GM20000 (cell line): ENCODE measurements at regions not wholly inside any gene's neighbourhood (a gene's known extent, or its start where the extent isn't known, plus 50 kb on each side); places are given as distances from the start of the nearest gene placed in this dataset.

Source experiments
- DNase-seq: peaks from one replicate; pipeline ENCODE4 v3.0.0; 2012; ENCODE audit warnings: low spot score
- CTCF ChIP-seq: IDR thresholded peaks from 2 replicates; pipeline ENCODE4 v1.5.1; 2012; ENCODE audit warnings: mild to moderate bottlenecking, control low read depth; ENCODE audit errors: extremely low read depth, missing control alignments

DNA sequence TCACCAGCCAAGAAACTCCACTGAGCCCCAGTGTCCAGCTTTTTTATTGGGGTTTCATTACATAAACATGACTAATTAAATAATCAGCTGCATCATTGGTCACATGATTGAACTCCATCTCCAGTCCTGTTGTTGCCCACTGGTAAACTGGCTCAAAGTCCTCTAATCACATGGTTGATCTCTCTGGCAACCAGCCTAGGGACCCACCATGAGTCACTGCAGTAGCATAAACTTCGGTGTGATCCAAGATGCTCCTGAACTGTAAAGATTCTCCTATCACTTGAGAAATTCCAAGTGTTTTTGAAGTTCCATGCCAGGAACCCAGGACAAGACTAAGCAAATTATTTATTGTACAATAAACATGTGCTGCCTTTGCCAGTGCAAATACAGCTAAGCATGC, 130.4 kb upstream of the AUTS2 start:
- no peak for TF ChIP-seq CTCF
- no peak for DNase-seq

- TF ChIP-seq CTCF, result no peak
- no peak for DNase-seq
Observed at GRCh38 chr7:69476416-69476815, 121.9 kb upstream of the AUTS2 start.

GRCh38 chr7:69482676-69483075, 115.6 kb upstream of the AUTS2 start:
- TF ChIP-seq CTCF, result no peak

DNA sequence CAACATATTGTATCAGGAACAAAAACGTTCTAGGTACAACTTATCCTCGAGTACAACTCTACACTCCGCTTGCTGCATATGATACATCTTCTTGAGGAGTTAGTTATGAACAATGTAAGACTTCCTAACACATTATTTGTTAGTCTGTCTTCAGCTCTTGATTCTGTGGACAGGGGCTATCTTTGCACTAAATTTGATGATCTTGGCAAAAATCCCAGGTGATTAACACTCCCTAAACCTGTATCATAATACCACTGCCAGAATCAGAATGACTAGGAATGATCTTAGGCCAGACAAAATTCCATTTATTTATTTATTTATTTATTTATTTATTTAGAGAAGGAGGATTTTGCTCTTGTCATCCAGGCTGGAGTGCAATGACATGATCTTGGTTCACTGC, 108.7 kb upstream of the AUTS2 start:
- TF ChIP-seq CTCF, result no peak

More at GRCh38 chr7:69482676-69483075, 115.6 kb upstream of the AUTS2 start:
- DNase-seq, result no peak

GRCh38 chr7:69498671-69499070, 99.6 kb upstream of the AUTS2 start:
- no peak for TF ChIP-seq CTCF
- DNase-seq, result no peak

More for the DNA sequence above, 108.7 kb upstream of the AUTS2 start:
- no peak for DNase-seq

DNA sequence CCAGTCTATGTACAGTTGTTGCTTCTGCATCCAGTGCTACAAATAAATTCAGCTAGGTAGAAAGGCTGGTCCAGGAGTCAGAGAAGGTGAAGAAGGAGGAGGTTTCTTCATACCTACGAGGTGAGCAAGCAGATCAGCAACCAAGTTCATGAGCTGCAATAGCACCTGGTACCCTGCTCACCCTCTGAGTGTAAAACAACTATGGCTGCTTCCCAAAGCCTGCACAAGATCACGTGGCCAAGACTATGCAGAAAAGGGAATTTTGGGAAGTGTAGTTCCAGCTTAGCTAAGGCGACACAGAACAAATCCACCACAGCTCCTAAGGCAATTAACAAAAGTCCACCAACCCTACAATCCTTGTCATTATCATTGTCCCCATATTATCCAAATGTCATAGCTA, 95.9 kb upstream of the AUTS2 start:
- TF ChIP-seq CTCF, result no peak
- no peak for DNase-seq

- no peak for DNase-seq
Observed at GRCh38 chr7:69504733-69505420, 93.4 kb upstream of the AUTS2 start.

More at GRCh38 chr7:69504733-69505420, 93.4 kb upstream of the AUTS2 start:
- TF ChIP-seq CTCF, result no peak
